ENCODE measurements at regions not wholly inside any gene's neighbourhood (a gene's known extent, or its start where the extent isn't known, plus 50 kb on each side); places are given as distances from the start of the nearest gene placed in this dataset.

DNA sequence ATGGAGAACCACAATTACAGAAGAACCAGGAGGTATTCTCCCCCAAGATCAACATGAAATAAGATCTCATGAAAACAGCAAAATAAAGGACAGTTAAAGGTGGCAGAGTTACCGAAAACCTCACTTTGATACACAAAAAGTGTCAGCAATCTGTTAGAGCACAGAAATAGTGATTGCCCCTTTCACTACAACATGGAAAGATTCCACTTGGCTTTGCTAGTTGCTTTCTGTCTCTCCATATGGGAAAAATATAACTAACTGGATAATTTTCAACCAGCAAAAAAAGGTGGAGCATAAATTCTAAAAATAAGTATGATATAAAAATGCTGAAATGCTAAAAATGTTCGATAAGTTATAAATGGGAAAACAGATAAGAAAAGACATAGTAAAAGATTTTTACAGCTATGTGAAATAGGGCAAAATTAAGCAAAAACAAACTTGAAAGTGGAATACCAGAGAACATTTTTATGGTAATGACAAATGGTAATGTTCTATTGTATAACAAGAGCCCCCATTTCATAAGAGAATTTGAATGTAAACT is 90.2 kb downstream of the GPR85 start:
- DNase-seq (no peak), ATAC-seq (no peak)
- Mint-ChIP-seq H3K27me3 (peaks cover 20% of the 10 kb centered on the region), H3K9me3 (no peaks in the 10 kb centered on the region), H3K4me1 (ENCODE audit: low read depth) (no peaks in the 10 kb centered on the region), H3K36me3 (ENCODE audit: low read depth) (no peaks in the 10 kb centered on the region), H3K27ac (no peak overlapping the region), H3K4me3 (no peak overlapping the region)
- intact Hi-C loops (cut with micrococcal nuclease), result no loop called here
- ChIA-PET CTCF (no interaction called here), POLR2A (no interaction called here)
- TF ChIP-seq, protein P1, sequence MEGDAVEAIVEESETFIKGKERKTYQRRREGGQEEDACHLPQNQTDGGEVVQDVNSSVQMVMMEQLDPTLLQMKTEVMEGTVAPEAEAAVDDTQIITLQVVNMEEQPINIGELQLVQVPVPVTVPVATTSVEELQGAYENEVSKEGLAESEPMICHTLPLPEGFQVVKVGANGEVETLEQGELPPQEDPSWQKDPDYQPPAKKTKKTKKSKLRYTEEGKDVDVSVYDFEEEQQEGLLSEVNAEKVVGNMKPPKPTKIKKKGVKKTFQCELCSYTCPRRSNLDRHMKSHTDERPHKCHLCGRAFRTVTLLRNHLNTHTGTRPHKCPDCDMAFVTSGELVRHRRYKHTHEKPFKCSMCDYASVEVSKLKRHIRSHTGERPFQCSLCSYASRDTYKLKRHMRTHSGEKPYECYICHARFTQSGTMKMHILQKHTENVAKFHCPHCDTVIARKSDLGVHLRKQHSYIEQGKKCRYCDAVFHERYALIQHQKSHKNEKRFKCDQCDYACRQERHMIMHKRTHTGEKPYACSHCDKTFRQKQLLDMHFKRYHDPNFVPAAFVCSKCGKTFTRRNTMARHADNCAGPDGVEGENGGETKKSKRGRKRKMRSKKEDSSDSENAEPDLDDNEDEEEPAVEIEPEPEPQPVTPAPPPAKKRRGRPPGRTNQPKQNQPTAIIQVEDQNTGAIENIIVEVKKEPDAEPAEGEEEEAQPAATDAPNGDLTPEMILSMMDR (IDR thresholded peaks at IDR 0.05), result no peak

DNA sequence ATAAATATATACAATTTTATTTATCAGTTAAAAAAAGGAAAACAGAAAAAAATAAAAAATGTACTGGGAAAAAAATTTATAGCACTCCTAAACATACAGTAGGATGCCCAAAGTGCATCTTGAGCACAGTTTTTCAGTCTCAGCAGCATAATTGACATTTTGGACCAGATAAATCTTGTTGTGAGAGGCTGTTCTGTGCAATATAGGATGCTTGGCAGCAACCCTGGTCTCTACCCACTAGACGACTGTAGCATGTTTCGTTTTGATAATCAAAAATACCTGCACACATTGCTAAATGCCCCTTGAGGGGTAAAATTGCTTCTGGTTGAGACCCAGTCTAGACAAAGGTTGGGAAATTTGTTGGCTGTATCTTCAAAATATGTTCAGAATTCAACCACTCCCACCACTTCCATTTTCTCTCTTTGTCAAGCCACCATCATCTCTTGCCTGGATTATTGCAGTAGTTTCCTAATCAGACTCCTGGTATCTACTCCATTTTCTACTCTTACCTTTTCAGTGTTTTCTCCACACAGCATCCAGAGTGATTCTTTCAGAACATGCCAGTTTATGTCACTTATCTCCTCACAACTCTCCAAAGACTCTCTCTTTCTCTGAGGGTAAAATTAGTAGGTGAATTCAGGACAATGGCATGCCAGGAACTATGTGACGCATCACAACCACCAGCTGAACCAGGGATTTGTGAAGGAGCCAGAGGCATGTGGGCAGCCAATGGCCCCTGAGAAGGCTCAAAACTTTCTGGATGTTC is 91.4 kb downstream of the GPR85 start:
- Mint-ChIP-seq H3K27me3 (peaks cover 20% of the 10 kb centered on the region), H3K27ac (no peak overlapping the region), H3K9me3 (no peaks in the 10 kb centered on the region), H3K36me3 (ENCODE audit: low read depth) (no peaks in the 10 kb centered on the region), H3K4me1 (ENCODE audit: low read depth) (no peaks in the 10 kb centered on the region), H3K4me3 (no peak overlapping the region)
- DNase-seq (no peak), ATAC-seq (no peak)
- POLR2A ChIA-PET, result no interaction called here
- TF ChIP-seq, protein P1 (IDR thresholded peaks at IDR 0.05), result no peak
- CTCF ChIA-PET, result no interaction called here
- intact Hi-C loops (cut with micrococcal nuclease), result no loop called here

DNA sequence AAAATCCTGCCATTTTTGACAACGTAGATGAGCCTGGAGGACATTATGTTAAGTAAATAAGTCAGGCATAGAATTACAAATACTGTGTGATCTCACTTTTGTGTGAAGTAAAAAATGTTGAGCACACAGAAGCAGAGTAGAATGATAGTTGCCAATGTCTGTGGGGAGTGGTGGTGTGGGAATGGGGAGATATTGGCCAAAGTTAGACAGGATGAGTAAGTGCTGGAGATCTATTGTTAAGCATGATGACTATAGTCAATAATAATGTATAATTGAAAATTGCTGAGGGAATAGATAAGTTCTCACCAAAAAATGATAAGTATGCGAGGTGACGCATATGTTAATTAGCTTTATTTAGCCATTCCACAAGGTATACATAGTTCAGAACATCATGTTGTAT is 92.0 kb downstream of the GPR85 start:
- H3K9me3 Mint-ChIP-seq, result no peaks in the 10 kb centered on the region
- no peak overlapping the region for H3K27ac Mint-ChIP-seq
- ChIA-PET CTCF (no interaction called here), POLR2A (no interaction called here)
- intact Hi-C loops (cut with micrococcal nuclease), result no loop called here
- ATAC-seq (no peak), DNase-seq (no peak)
- no peak overlapping the region for H3K4me3 Mint-ChIP-seq
- peaks cover 18% of the 10 kb centered on the region for H3K27me3 Mint-ChIP-seq
- H3K36me3 Mint-ChIP-seq (ENCODE audit: low read depth), result no peaks in the 10 kb centered on the region
- TF ChIP-seq, protein P1 (IDR thresholded peaks at IDR 0.05), result no peak
- no peaks in the 10 kb centered on the region for H3K4me1 Mint-ChIP-seq (ENCODE audit: low read depth)

DNA sequence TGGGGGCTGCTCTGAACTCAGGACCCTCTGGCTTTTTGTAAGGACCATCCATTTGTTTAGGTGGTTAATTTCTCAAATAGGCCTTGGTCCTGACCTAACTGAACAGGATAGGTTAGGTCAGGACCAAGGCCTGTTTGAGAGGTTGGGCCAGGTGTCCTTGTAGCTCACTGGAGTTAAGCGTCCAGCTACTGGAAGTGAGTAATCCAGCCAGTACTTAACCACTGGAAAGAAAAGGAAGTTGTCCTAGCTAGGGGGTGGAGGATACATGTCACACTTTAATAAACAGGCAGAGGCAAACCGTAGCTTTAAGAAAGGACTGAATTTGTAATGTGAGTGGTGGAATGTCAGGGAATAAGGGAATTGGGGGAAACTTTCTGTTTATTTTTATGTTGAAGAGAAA is 96.0 kb downstream of the GPR85 start:
- intact Hi-C loops (cut with micrococcal nuclease), result no loop called here
- no peak overlapping the region for H3K27ac Mint-ChIP-seq
- no peak overlapping the region for H3K4me3 Mint-ChIP-seq
- ATAC-seq, result no peak
- no peaks in the 10 kb centered on the region for H3K4me1 Mint-ChIP-seq (ENCODE audit: low read depth)
- H3K27me3 Mint-ChIP-seq, result peaks cover 19% of the 10 kb centered on the region
- H3K9me3 Mint-ChIP-seq, result no peaks in the 10 kb centered on the region
- TF ChIP-seq, protein P1 (IDR thresholded peaks at IDR 0.05), result no peak
- ChIA-PET POLR2A (no interaction called here), CTCF (no interaction called here)
- DNase-seq, result no peak
- no peaks in the 10 kb centered on the region for H3K36me3 Mint-ChIP-seq (ENCODE audit: low read depth)

DNA sequence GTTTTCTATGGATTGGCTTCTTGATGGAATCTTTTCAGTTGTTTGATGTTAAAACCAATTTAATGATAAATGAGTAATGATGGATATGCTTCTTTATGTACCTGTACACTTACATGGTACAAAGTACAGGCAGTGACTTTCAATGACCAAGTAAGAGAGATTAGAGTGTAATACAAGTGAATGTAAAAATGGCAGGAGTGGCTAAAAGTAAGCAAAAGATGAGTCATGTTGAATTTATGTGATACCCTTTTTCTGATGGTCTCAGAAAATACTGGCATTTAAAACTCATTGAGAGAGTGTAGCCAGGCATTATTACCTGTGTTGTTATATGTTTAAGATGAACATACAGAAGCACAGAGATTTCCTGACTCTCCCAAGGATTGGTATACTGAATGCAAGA is 97.1 kb downstream of the GPR85 start:
- TF ChIP-seq, protein P1 (IDR thresholded peaks at IDR 0.05), result no peak
- Mint-ChIP-seq H3K27ac (no peak overlapping the region), H3K4me3 (no peak overlapping the region), H3K9me3 (no peaks in the 10 kb centered on the region), H3K36me3 (ENCODE audit: low read depth) (no peaks in the 10 kb centered on the region), H3K27me3 (peaks cover 19% of the 10 kb centered on the region), H3K4me1 (ENCODE audit: low read depth) (no peaks in the 10 kb centered on the region)
- DNase-seq (no peak), ATAC-seq (no peak)
- ChIA-PET CTCF (no interaction called here), POLR2A (no interaction called here)
- intact Hi-C loops (cut with micrococcal nuclease), result no loop called here
